Kidney (tissue), 13 donors: ENCODE measurements at regions not wholly inside any gene's neighbourhood (a gene's known extent, or its start where the extent isn't known, plus 50 kb on each side); places are given as distances from the start of the nearest gene placed in this dataset.

Source experiments
- DNase-seq, 5 donors: peaks; one replicate each; pipeline ENCODE4 v3.0.0-alpha.2; 2013 to 2020
- FAIRE-seq: peaks from 2 replicates; lab custom pipeline; 2012; peaks lifted over from hg19 to GRCh38; lab: Jason Lieb, UNC
- H3K27ac ChIP-seq, 2 donors: one replicate each; pipeline ENCODE4 v1.7.0; 2013; ENCODE audit warnings: low read depth in 2 of 2, low read length in 2 of 2, inconsistent platforms in 1 of 2
- H3K27me3 ChIP-seq: one replicate; pipeline ENCODE4 v1.7.1; 2013; ENCODE audit warnings: low read length, inconsistent platforms; ENCODE audit not compliant: control insufficient read depth, insufficient read depth
- H3K36me3 ChIP-seq, 3 donors: one replicate each; pipeline versions ENCODE4 v1.7.0 to v1.7.1; 2013; ENCODE audit warnings: low read length in 3 of 3, control low read depth in 1 of 3, inconsistent platforms in 1 of 3; ENCODE audit not compliant: insufficient read depth in 3 of 3, control insufficient read depth in 2 of 3
- H3K4me1 ChIP-seq, 3 donors: one replicate each; pipeline versions ENCODE4 v1.7.0 to v1.7.1; 2013; ENCODE audit warnings: low read length in 3 of 3, inconsistent platforms in 1 of 3, low read depth in 1 of 3; ENCODE audit not compliant: control insufficient read depth in 2 of 3, insufficient read depth in 2 of 3
- H3K4me3 ChIP-seq, 3 donors: one replicate each; pipeline versions ENCODE4 v1.7.0 to v1.8.1; 2013; ENCODE audit warnings: low read length in 3 of 3, control low read depth in 1 of 3, inconsistent platforms in 1 of 3
- H3K9ac ChIP-seq, 3 donors: one replicate each; pipeline versions ENCODE4 v1.7.0 to v1.7.1; 2013; ENCODE audit warnings: low read length in 3 of 3, control low read depth in 1 of 3, inconsistent platforms in 1 of 3
- H3K9me3 ChIP-seq, 3 donors: one replicate each; pipeline versions ENCODE4 v1.7.0 to v1.7.1; 2013; ENCODE audit warnings: low read length in 3 of 3, control low read depth in 1 of 3, inconsistent platforms in 1 of 3; ENCODE audit not compliant: control insufficient read depth in 2 of 3, insufficient read depth in 1 of 3
- CTCF ChIP-seq: IDR thresholded peaks from 3 replicates; pipeline ENCODE4 v1.5.1; 2012; ENCODE audit warnings: mild to moderate bottlenecking, moderate library complexity, borderline replicate concordance; ENCODE audit not compliant: insufficient read depth; ENCODE audit errors: extremely low read depth
- intact Hi-C: fragments of 100-400 bp; cut with DNase I; formaldehyde crosslinking; loops from one replicate; pipeline ENCODE4 v1.11.1; 2022
- donor health status: control.
- donor health status: control.
- donor health status: control.
- donor health status: control.
- donor health status: control.
- donor health status: DM: yes; HTN: yes; CAD: no.
- donor health status: Normal renal cell carcinoma (clear cell type).

GRCh38 chr20:43838703-43839060 lies 76.0 kb upstream of the TOX2 start:
- FAIRE-seq, result no peak
- DNase-seq, result no peak
- Histone ChIP-seq H3K9me3 (no peaks in the 10 kb centered on the region), H3K4me1 (no peaks in the 10 kb centered on the region), H3K9ac (no peak overlapping the region), H3K27ac (no peak overlapping the region), H3K36me3 (no peaks in the 10 kb centered on the region), H3K27me3 (no peaks in the 10 kb centered on the region), H3K4me3 (no peak overlapping the region)
- no peak for TF ChIP-seq CTCF
- intact Hi-C loops, result no loop called here

GRCh38 chr20:43837856-43838702 lies 76.6 kb upstream of the TOX2 start:
- intact Hi-C loops, result no loop called here

GRCh38 chr20:43836790-43837189 lies 77.9 kb upstream of the TOX2 start:
- DNase-seq (no peak), FAIRE-seq (no peak)
- H3K4me1 ChIP-seq, result no peaks in the 10 kb centered on the region
- H3K36me3 ChIP-seq, result no peaks in the 10 kb centered on the region
- no peak for TF ChIP-seq CTCF
- H3K9ac ChIP-seq, result no peak overlapping the region
- H3K27ac ChIP-seq, result no peak overlapping the region
- intact Hi-C loops, result no loop called here
- H3K4me3 ChIP-seq, result no peak overlapping the region
- H3K9me3 ChIP-seq, result no peaks in the 10 kb centered on the region
- H3K27me3 ChIP-seq, result no peaks in the 10 kb centered on the region

More at GRCh38 chr20:43837856-43838702, 76.6 kb upstream of the TOX2 start:
- Histone ChIP-seq H3K27ac (no peak overlapping the region), H3K9ac (no peak overlapping the region), H3K27me3 (no peaks in the 10 kb centered on the region), H3K4me3 (no peak overlapping the region), H3K36me3 (no peaks in the 10 kb centered on the region), H3K9me3 (no peaks in the 10 kb centered on the region), H3K4me1 (no peaks in the 10 kb centered on the region)
- DNase-seq (no peak), FAIRE-seq (no peak)
- no peak for TF ChIP-seq CTCF
